ENCODE measurements at regions not wholly inside any gene's neighbourhood (a gene's known extent, or its start where the extent isn't known, plus 50 kb on each side); places are given as distances from the start of the nearest gene placed in this dataset.

DNA sequence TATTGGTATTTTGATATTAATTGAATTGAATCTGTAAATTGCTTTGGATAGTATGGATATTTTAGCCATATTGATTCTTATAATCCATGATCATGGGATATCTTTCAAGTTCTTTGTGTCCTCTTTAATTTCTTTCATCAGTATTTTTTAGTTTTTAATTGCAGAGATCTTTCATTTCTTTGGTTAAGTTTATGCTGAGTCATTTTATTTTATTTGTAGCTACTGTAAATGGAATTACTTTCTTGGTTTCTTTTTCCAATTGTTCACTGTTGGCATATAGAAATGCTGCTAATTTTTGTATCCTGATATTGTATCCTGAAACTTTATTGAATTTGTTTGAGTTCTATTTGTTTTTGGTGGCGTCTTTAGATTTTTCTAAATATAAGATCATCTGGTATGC lies 79.5 kb upstream of the DSEL start:
- H3K9ac ChIP-seq (ENCODE audit: insufficient read depth in 1 of 2, low read length in 2 of 2), result no peak overlapping the region
- H3K9me3 ChIP-seq (ENCODE audit: control insufficient read depth in 4 of 4, insufficient read depth in 3 of 4, low read length in 3 of 4), result peaks cover 0 to 6% (median 0%) of the 10 kb centered on the region in 4 donors
- DNase-seq, result no peak
- no peak overlapping the region for H3K27ac ChIP-seq (ENCODE audit: low read depth in 1 of 2, low read length in 1 of 2)
- H3K36me3 ChIP-seq (ENCODE audit: control insufficient read depth in 4 of 4, insufficient read depth in 4 of 4, low read length in 4 of 4), result no peaks in the 10 kb centered on the region
- ATAC-seq (ENCODE audit: insufficient read depth, low FRiP score), result no peak
- no peak overlapping the region for H3K4me3 ChIP-seq
- peaks cover 0 to 1% (median 0%) of the 10 kb centered on the region in 5 donors for H3K4me1 ChIP-seq (ENCODE audit: control insufficient read depth in 5 of 5, insufficient read depth in 5 of 5, low read length in 5 of 5)
- TF ChIP-seq, protein P1, sequence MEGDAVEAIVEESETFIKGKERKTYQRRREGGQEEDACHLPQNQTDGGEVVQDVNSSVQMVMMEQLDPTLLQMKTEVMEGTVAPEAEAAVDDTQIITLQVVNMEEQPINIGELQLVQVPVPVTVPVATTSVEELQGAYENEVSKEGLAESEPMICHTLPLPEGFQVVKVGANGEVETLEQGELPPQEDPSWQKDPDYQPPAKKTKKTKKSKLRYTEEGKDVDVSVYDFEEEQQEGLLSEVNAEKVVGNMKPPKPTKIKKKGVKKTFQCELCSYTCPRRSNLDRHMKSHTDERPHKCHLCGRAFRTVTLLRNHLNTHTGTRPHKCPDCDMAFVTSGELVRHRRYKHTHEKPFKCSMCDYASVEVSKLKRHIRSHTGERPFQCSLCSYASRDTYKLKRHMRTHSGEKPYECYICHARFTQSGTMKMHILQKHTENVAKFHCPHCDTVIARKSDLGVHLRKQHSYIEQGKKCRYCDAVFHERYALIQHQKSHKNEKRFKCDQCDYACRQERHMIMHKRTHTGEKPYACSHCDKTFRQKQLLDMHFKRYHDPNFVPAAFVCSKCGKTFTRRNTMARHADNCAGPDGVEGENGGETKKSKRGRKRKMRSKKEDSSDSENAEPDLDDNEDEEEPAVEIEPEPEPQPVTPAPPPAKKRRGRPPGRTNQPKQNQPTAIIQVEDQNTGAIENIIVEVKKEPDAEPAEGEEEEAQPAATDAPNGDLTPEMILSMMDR (IDR thresholded peaks at IDR 0.05; ENCODE audit: control extremely low read depth, extremely low read depth), result no peak
- 97% methylated on average over 1 of the region's 1 CpG for WGBS, 2 donors
- H3K27me3 ChIP-seq (ENCODE audit: control insufficient read depth in 3 of 3, insufficient read depth in 3 of 3, low read length in 2 of 3), result no peaks in the 10 kb centered on the region

DNA sequence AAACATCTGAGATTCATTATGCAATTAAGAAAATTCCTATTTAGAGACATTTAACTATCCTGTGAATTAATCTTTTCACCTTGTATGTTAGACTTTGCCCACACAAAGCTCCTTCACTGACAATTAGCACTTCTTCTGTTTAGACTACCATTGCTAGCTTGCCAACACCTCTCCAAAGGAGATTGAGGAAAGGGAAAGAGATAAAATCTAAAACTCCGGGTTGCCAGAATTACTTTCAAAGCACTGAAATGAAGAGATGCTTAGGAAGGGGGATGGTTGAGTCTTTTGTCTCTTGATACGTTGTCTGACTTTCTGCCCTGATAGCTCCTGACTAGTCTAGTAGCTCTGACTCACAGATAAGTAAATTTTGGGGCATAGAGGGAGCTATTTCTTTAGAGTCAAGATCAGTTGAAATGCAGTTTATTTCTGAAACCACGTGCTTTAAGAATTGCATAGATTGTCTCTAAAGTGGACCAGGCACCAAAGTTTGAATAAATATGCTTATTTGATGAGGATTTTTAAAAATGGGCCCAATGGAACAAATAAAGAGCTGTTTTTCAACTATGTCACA lies 74.1 kb upstream of the DSEL start:
- no peaks in the 10 kb centered on the region for H3K36me3 ChIP-seq (ENCODE audit: control insufficient read depth in 4 of 4, insufficient read depth in 4 of 4, low read length in 4 of 4)
- H3K4me1 ChIP-seq (ENCODE audit: control insufficient read depth in 5 of 5, insufficient read depth in 5 of 5, low read length in 5 of 5), result no peaks in the 10 kb centered on the region
- TF ChIP-seq, protein P1 (IDR thresholded peaks at IDR 0.05; ENCODE audit: control extremely low read depth, extremely low read depth), result no peak
- ATAC-seq (ENCODE audit: insufficient read depth, low FRiP score) (no peak), DNase-seq (peak in 2 of 3 donors; percentile 9 to 21)
- H3K4me3 ChIP-seq, result no peak overlapping the region
- no peaks in the 10 kb centered on the region for H3K27me3 ChIP-seq (ENCODE audit: control insufficient read depth in 3 of 3, insufficient read depth in 3 of 3, low read length in 2 of 3)
- WGBS, 2 donors, result 21 to 24% methylated on average over 3 of the region's 3 CpGs
- H3K27ac ChIP-seq (ENCODE audit: low read depth in 1 of 2, low read length in 1 of 2), result no peak overlapping the region
- peaks cover 0 to 5% (median 0%) of the 10 kb centered on the region in 4 donors for H3K9me3 ChIP-seq (ENCODE audit: control insufficient read depth in 4 of 4, insufficient read depth in 3 of 4, low read length in 3 of 4)
- no peak overlapping the region for H3K9ac ChIP-seq (ENCODE audit: insufficient read depth in 1 of 2, low read length in 2 of 2)

DNA sequence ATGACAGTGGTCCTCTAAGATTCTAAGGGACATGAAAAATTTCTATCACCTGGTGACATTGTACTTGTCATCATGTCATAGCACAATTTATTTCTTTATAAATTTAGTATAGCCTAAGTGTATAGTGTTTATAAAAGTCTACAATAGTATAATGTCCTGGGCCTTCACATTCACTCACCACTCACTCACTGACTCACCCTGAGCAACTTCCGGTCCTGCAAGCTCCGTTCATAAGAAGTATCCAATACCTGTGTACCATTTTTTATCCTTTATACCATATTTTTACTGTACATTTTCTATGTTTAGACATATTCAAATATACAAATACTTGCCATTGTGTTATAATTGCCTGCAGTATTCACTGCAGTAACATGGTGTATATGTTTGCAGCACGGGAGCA lies 72.8 kb upstream of the DSEL start:
- no peak overlapping the region for H3K27ac ChIP-seq (ENCODE audit: low read depth in 1 of 2, low read length in 1 of 2)
- H3K36me3 ChIP-seq (ENCODE audit: control insufficient read depth in 4 of 4, insufficient read depth in 4 of 4, low read length in 4 of 4), result no peaks in the 10 kb centered on the region
- no peaks in the 10 kb centered on the region for H3K9me3 ChIP-seq (ENCODE audit: control insufficient read depth in 4 of 4, insufficient read depth in 3 of 4, low read length in 3 of 4)
- no peak for DNase-seq
- ATAC-seq (ENCODE audit: insufficient read depth, low FRiP score), result no peak
- TF ChIP-seq, protein P1 (IDR thresholded peaks at IDR 0.05; ENCODE audit: control extremely low read depth, extremely low read depth), result no peak
- WGBS, 2 donors, result 87 to 91% methylated on average over 3 of the region's 3 CpGs
- H3K4me3 ChIP-seq, result no peak overlapping the region
- H3K9ac ChIP-seq (ENCODE audit: insufficient read depth in 1 of 2, low read length in 2 of 2), result no peak overlapping the region
- no peaks in the 10 kb centered on the region for H3K27me3 ChIP-seq (ENCODE audit: control insufficient read depth in 3 of 3, insufficient read depth in 3 of 3, low read length in 2 of 3)
- H3K4me1 ChIP-seq (ENCODE audit: control insufficient read depth in 5 of 5, insufficient read depth in 5 of 5, low read length in 5 of 5), result no peaks in the 10 kb centered on the region

DNA sequence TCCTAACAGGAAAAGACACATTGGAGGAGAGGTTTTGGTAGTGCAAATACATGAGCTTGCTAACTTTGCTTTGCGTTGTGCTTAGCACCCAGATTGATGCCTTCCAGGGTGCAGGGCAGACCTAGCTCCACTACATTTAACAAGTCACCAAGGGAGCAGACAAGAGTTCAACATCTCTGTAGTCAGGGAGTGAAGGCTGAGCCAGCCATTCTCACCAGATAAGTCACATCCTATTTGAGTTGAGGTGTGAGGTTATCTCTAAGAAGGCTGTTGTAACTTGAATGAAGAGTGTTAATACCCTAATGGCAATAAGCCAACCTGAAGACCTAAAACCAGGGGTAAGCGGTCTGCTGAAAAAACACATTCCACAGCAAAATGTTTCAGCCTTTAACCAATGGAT lies 69.6 kb upstream of the DSEL start:
- Histone ChIP-seq H3K4me1 (ENCODE audit: control insufficient read depth in 5 of 5, insufficient read depth in 5 of 5, low read length in 5 of 5) (no peaks in the 10 kb centered on the region), H3K4me3 (no peak overlapping the region), H3K36me3 (ENCODE audit: control insufficient read depth in 4 of 4, insufficient read depth in 4 of 4, low read length in 4 of 4) (no peaks in the 10 kb centered on the region), H3K27me3 (ENCODE audit: control insufficient read depth in 3 of 3, insufficient read depth in 3 of 3, low read length in 2 of 3) (no peaks in the 10 kb centered on the region), H3K27ac (ENCODE audit: low read depth in 1 of 2, low read length in 1 of 2) (no peak overlapping the region), H3K9me3 (ENCODE audit: control insufficient read depth in 4 of 4, insufficient read depth in 3 of 4, low read length in 3 of 4) (no peaks in the 10 kb centered on the region), H3K9ac (ENCODE audit: insufficient read depth in 1 of 2, low read length in 2 of 2) (no peak overlapping the region)
- TF ChIP-seq, protein P1 (IDR thresholded peaks at IDR 0.05; ENCODE audit: control extremely low read depth, extremely low read depth), result no peak
- ATAC-seq (ENCODE audit: insufficient read depth, low FRiP score) (no peak), DNase-seq (no peak)
- 62 to 67% methylated on average over 2 of the region's 2 CpGs for WGBS, 2 donors

Data from lung (tissue), 11 donors.